ENCODE measurements at regions not wholly inside any gene's neighbourhood (a gene's known extent, or its start where the extent isn't known, plus 50 kb on each side); places are given as distances from the start of the nearest gene placed in this dataset.

DNA sequence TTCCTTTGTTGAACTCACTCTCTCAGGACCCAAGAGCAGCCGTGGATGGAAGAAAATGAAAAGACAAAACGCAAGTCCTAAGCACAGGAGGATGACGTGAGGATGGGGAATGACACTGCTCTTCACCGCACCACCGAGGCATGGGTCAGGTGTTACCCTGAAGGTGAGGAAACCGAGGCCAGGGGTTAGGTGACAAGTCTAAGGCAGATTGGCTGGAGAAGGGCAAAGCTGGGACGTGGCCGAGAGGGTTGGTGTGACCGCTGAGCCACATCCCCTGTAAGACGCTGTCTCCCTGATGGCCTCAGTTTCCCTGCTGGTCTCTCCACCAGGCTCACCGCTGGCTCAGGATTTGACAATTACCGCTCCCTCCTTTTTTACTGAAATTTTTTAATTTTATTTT is 284.4 kb downstream of the CTTN start:
- Histone ChIP-seq H3K4me1 (no peaks in the 10 kb centered on the region), H3K4me3 (ENCODE audit: low read depth, low read length) (no peak overlapping the region), H3K36me3 (no peaks in the 10 kb centered on the region), H3K9me3 (no peaks in the 10 kb centered on the region), H3K27me3 (no peaks in the 10 kb centered on the region)
- TF ChIP-seq, protein P1, sequence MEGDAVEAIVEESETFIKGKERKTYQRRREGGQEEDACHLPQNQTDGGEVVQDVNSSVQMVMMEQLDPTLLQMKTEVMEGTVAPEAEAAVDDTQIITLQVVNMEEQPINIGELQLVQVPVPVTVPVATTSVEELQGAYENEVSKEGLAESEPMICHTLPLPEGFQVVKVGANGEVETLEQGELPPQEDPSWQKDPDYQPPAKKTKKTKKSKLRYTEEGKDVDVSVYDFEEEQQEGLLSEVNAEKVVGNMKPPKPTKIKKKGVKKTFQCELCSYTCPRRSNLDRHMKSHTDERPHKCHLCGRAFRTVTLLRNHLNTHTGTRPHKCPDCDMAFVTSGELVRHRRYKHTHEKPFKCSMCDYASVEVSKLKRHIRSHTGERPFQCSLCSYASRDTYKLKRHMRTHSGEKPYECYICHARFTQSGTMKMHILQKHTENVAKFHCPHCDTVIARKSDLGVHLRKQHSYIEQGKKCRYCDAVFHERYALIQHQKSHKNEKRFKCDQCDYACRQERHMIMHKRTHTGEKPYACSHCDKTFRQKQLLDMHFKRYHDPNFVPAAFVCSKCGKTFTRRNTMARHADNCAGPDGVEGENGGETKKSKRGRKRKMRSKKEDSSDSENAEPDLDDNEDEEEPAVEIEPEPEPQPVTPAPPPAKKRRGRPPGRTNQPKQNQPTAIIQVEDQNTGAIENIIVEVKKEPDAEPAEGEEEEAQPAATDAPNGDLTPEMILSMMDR (IDR thresholded peaks at IDR 0.05; ENCODE audit: low read depth, low read length) = no peak
- no peak for DNase-seq

GRCh38 chr11:70687716-70688115 is 289.4 kb downstream of the CTTN start:
- Histone ChIP-seq H3K4me1 (no peaks in the 10 kb centered on the region), H3K4me3 (ENCODE audit: low read depth, low read length) (no peak overlapping the region), H3K9me3 (no peaks in the 10 kb centered on the region), H3K27me3 (no peaks in the 10 kb centered on the region), H3K36me3 (no peaks in the 10 kb centered on the region)
- DNase-seq = no peak
- TF ChIP-seq, protein P1 (IDR thresholded peaks at IDR 0.05; ENCODE audit: low read depth, low read length) = no peak

- TF ChIP-seq, protein P1 (IDR thresholded peaks at IDR 0.05; ENCODE audit: low read depth, low read length) = no peak
Measured at GRCh38 chr11:70688142-70688541, 289.8 kb downstream of the CTTN start.

GRCh38 chr11:70689764-70690163 is 291.4 kb downstream of the CTTN start:
- H3K36me3 ChIP-seq = no peaks in the 10 kb centered on the region
- TF ChIP-seq, protein P1 (IDR thresholded peaks at IDR 0.05; ENCODE audit: low read depth, low read length) = no peak
- no peaks in the 10 kb centered on the region; the same call in 1 of the 2 replicates for H3K27me3 ChIP-seq
- H3K4me3 ChIP-seq (ENCODE audit: low read depth, low read length) = no peak overlapping the region
- H3K4me1 ChIP-seq = no peaks in the 10 kb centered on the region
- DNase-seq = no peak
- H3K9me3 ChIP-seq = no peaks in the 10 kb centered on the region; the same call in 1 of the 2 replicates

More at GRCh38 chr11:70688142-70688541, 289.8 kb downstream of the CTTN start:
- Histone ChIP-seq H3K27me3 (no peaks in the 10 kb centered on the region; the same call in 1 of the 2 replicates), H3K4me1 (no peaks in the 10 kb centered on the region), H3K9me3 (no peaks in the 10 kb centered on the region; the same call in 1 of the 2 replicates), H3K4me3 (ENCODE audit: low read depth, low read length) (no peak overlapping the region), H3K36me3 (no peaks in the 10 kb centered on the region)
- no peak for DNase-seq

DNA sequence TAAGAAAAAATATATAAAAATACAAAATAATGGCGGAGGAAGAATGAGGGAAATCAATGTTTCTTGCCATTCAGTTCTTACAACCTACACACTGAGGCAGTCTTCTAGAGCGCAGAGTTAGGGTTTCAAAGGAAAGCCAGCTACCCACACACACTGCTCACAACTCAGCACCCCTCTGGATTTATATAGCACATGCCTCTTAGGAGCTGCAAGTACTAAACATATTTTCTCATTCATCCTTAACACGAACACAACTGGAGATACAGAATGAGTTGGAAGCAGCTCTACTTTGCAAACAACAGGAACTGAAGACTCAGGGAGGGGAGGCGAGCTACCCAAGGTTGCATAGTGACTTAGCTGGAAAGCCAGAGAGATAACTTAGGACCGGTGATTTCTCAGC is 293.8 kb downstream of the CTTN start:
- no peaks in the 10 kb centered on the region for H3K36me3 ChIP-seq

DNA sequence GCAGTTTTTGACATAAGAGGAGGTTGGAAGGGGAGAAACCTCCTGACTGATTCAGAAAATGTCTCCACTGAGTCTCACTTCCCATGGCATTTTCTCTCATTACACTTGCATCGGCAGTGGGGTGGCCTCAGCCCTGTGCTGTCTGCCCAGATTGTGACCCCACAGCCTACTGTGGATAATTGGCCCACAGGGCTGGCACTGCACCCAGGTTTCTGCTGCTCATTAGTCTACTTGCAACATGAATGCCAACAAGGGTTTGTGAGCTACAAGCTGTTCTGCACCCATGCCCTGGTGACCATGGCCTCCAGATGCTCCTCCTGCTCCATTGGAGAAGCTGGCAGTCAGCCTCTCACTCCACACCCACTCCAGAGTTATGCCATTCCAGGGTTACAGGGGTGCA is 296.0 kb downstream of the CTTN start:
- Histone ChIP-seq H3K36me3 (no peaks in the 10 kb centered on the region), H3K4me3 (ENCODE audit: low read depth, low read length) (no peak overlapping the region), H3K9me3 (no peaks in the 10 kb centered on the region; the same call in 1 of the 2 replicates), H3K27me3 (no peaks in the 10 kb centered on the region; the same call in 1 of the 2 replicates), H3K4me1 (0 out of 2 replicates have a peak, but pooled peaks cover under 1% of the 10 kb centered on the region)
- no peak for DNase-seq
- TF ChIP-seq, protein P1 (IDR thresholded peaks at IDR 0.05; ENCODE audit: low read depth, low read length) = no peak

More for the DNA sequence above, 293.8 kb downstream of the CTTN start:
- no peak for DNase-seq
- Histone ChIP-seq H3K9me3 (no peaks in the 10 kb centered on the region; the same call in 1 of the 2 replicates), H3K27me3 (no peaks in the 10 kb centered on the region; the same call in 1 of the 2 replicates), H3K4me3 (ENCODE audit: low read depth, low read length) (no peak overlapping the region), H3K4me1 (no peaks in the 10 kb centered on the region)
- TF ChIP-seq, protein P1 (IDR thresholded peaks at IDR 0.05; ENCODE audit: low read depth, low read length) = no peak

All from BE2C (cell line).